ENCODE measurements at regions not wholly inside any gene's neighbourhood (a gene's known extent, or its start where the extent isn't known, plus 50 kb on each side); places are given as distances from the start of the nearest gene placed in this dataset.

DNA sequence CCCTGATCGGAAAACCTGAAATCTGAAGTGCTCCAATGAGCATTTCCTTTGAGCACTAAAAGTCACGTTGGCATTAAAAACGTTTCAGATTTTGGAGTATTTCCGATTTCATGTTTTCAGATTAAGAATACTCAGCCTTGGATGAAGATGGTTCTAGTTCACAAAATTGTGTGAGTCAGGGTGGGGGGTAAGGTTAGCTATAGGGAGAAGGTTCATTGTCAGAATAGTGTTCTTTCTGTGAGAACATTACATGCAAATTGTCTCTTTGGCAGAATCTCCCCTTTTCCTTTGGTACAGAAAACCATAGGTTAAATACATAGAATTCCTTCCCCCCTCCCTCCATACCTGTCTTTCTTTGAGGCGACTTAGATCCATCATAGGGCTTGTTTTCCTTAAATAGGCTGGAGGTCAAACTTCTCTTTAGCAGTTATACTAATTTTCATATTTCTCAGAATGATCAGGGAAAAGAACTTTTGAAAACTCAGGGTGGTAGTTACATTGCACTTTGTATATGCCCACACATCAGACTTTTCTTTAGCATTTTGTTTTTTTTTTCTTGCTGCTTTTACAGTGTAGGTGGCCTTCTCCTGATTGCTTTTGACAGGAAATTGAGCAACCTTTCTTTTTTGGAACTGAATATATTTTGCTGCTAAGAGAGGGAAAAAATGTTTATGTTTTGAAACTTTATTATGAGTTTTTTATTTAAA, 503.5 kb downstream of the PCNX1 start:
- ATAC-seq (replicated peaks; ENCODE audit: extremely low read depth, poor library complexity, severe bottlenecking) = no peak
- no peak for DNase-seq (ENCODE audit: low spot score in 2 of 2)
- Mint-ChIP-seq H3K36me3 (ENCODE audit: insufficient read depth) (peaks cover 4% of the 10 kb centered on the region), H3K4me1 (peaks cover 5% of the 10 kb centered on the region), H3K9me3 (no peaks in the 10 kb centered on the region), H3K27ac (ENCODE audit: low read depth) (no peak overlapping the region), H3K4me3 (no peak overlapping the region), H3K27me3 (no peaks in the 10 kb centered on the region)

DNA sequence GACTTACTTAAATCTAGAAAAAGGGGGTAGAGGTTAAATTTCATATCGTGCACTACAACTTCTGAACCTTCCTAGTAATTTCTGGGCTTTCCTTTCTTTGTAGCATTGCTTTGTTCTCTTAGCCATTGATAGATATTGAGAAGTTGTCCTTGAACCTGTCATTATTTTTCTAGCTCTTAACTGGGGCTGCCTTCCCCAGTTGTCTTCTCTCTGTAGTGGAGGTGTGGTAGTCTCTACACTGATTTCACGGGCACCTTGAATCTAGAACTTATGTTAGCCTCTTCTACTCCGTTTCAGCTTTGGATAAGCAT, 504.0 kb downstream of the PCNX1 start:
- H3K36me3 Mint-ChIP-seq (ENCODE audit: insufficient read depth) = peaks cover 4% of the 10 kb centered on the region
- ATAC-seq (replicated peaks; ENCODE audit: extremely low read depth, poor library complexity, severe bottlenecking) (no peak), DNase-seq (ENCODE audit: low spot score in 2 of 2) (no peak)
- no peaks in the 10 kb centered on the region for H3K27me3 Mint-ChIP-seq
- no peak overlapping the region for H3K4me3 Mint-ChIP-seq
- peaks cover 5% of the 10 kb centered on the region for H3K4me1 Mint-ChIP-seq
- H3K27ac Mint-ChIP-seq (ENCODE audit: low read depth) = no peak overlapping the region
- H3K9me3 Mint-ChIP-seq = no peaks in the 10 kb centered on the region

DNA sequence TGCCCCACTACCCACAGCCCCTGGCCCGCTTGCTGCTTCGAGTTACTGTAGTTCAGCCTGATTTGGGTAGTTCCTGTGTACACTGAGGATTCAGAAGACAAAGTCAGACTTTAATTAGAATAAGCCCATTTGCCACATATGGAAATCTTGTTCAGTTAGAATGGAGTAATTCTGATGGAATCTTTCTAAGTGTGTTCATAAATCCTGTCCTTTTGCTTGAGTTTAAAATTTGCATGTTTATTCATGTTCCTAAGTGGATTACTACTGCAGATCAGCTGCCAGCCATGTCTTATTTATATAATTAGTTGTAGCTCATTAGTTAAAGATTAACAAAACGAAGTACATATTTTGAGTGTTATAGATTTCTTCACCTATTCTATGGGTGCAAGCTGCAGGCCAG, 504.5 kb downstream of the PCNX1 start:
- H3K27ac Mint-ChIP-seq (ENCODE audit: low read depth) = no peak overlapping the region
- no peaks in the 10 kb centered on the region for H3K27me3 Mint-ChIP-seq
- no peak overlapping the region for H3K4me3 Mint-ChIP-seq
- peaks cover 4% of the 10 kb centered on the region for H3K36me3 Mint-ChIP-seq (ENCODE audit: insufficient read depth)
- DNase-seq (ENCODE audit: low spot score in 2 of 2) (no peak), ATAC-seq (replicated peaks; ENCODE audit: extremely low read depth, poor library complexity, severe bottlenecking) (no peak)
- H3K9me3 Mint-ChIP-seq = no peaks in the 10 kb centered on the region
- peaks cover 5% of the 10 kb centered on the region for H3K4me1 Mint-ChIP-seq

DNA sequence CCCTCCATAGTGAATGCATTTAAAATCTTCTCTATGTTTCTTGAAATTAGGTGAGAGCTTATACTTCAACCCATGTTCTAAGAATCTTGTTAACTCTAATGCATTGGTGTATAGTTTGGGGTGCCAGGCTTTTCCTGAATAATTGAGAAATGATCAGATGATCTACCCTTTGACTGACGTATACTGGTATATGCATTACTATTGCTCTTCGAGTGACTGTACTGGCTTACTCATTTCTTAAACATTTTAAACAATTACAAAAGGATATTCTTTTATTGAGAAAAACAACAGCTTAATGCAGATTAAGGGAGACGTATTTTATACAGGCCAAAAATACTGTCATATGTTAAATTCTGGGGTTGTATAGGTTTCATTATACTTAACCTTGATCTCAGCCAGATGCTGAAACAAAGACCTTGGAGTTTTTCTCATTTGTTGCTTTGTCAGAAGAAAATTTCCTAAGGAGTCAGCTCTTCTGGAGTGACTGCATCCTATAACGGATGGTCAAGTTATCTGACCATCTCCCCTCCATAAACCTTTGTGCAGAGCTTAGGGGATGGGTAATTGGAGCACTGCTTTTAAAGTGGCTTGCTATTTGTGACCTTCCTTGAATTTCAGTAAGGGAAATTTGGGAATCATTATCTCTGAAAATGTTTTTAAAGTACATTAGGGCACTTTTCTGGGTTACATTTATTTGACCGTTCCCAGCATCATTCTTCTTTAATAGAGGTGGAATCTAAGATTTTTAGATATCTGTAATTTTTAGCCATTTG, 507.6 kb downstream of the PCNX1 start:
- H3K9me3 Mint-ChIP-seq = no peaks in the 10 kb centered on the region
- ATAC-seq (replicated peaks; ENCODE audit: extremely low read depth, poor library complexity, severe bottlenecking) (no peak), DNase-seq (ENCODE audit: low spot score in 2 of 2) (no peak)
- peaks cover 3% of the 10 kb centered on the region for H3K36me3 Mint-ChIP-seq (ENCODE audit: insufficient read depth)
- H3K27me3 Mint-ChIP-seq = no peaks in the 10 kb centered on the region
- H3K27ac Mint-ChIP-seq (ENCODE audit: low read depth) = no peak overlapping the region
- H3K4me1 Mint-ChIP-seq = peaks cover 5% of the 10 kb centered on the region
- no peak overlapping the region for H3K4me3 Mint-ChIP-seq

DNA sequence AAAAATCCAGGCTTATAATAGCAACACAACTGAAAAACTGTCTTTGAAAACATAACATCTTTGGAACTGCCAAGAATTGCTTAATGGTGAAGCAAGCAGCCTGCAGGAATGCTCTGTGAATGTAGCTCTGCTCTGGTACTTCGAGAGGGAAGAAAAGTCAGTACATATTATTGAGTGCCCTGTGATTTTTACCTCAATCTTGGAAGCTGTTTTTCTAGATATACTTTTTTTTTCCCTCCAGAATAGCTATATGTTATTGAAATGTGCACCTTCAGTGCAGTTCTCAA, 508.1 kb downstream of the PCNX1 start:
- H3K36me3 Mint-ChIP-seq (ENCODE audit: insufficient read depth) = peaks cover 3% of the 10 kb centered on the region
- ATAC-seq (replicated peaks; ENCODE audit: extremely low read depth, poor library complexity, severe bottlenecking) = no peak

DNA sequence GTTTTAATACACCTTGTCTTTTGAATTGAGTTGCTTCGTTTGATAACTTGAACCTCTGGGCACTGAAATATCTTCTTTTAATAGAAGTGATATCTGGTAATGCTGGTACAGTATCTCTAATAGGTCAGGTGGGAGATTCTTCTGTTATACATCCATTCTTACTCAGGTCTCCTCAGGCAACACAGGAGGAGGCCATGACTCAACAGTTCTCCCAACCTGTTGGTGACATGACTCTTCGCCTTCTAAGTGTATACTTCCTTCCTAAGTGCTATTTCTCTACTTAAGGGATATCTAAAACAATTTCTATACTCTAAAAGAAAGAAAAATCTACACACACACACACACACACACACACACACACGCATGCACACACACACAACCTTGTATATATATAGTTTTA, 509.1 kb downstream of the PCNX1 start:
- Mint-ChIP-seq H3K36me3 (ENCODE audit: insufficient read depth) (peaks cover 3% of the 10 kb centered on the region), H3K27me3 (no peaks in the 10 kb centered on the region), H3K4me1 (peaks cover 2% of the 10 kb centered on the region), H3K27ac (ENCODE audit: low read depth) (no peak overlapping the region), H3K9me3 (no peaks in the 10 kb centered on the region), H3K4me3 (no peak overlapping the region)
- ATAC-seq (replicated peaks; ENCODE audit: extremely low read depth, poor library complexity, severe bottlenecking) = no peak
- no peak for DNase-seq (ENCODE audit: low spot score in 2 of 2)

More for the DNA sequence above, 508.1 kb downstream of the PCNX1 start:
- H3K27me3 Mint-ChIP-seq = no peaks in the 10 kb centered on the region
- H3K4me1 Mint-ChIP-seq = peaks cover 5% of the 10 kb centered on the region
- DNase-seq (ENCODE audit: low spot score in 2 of 2) = no peak
- H3K4me3 Mint-ChIP-seq = no peak overlapping the region
- no peaks in the 10 kb centered on the region for H3K9me3 Mint-ChIP-seq
- H3K27ac Mint-ChIP-seq (ENCODE audit: low read depth) = no peak overlapping the region

DNA sequence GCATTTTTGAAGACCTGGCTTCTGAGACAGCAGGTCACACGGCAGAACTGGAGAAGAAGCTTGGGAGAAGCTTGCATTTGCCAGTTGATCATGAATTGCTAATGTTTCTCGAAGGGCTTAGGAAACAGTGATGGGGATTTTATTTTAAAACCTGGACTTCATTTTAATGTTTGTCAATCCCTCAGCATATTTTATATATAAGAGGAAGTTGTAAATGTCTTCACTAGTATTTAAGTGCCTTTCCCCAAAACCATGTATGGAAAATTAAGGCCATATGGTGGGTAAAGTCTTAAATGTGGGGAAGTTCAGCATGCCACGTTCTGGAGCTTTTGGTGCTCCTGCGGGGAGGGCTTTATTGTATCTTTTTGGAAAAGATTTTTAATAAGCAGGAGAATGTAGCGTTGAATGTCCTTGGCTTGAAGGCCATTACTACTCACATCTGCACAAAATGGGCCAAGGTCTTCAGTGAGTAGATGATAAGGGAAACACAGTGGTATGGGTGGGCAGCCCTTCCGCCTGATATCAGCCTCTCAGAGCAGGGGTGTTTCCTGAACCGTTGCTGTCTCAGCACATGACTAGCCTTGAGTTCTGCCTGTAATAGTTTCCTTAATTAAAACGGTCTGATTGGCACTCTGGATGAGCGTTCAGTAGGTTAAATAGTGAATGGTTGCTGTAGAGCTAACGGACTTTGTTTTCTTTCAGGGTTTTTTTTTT, 511.4 kb downstream of the PCNX1 start:
- H3K27me3 Mint-ChIP-seq = no peaks in the 10 kb centered on the region
- no peak for DNase-seq (ENCODE audit: low spot score in 2 of 2)
- no peak overlapping the region for H3K27ac Mint-ChIP-seq (ENCODE audit: low read depth)
- no peaks in the 10 kb centered on the region for H3K4me1 Mint-ChIP-seq
- no peak overlapping the region for H3K4me3 Mint-ChIP-seq
- peaks cover 3% of the 10 kb centered on the region for H3K36me3 Mint-ChIP-seq (ENCODE audit: insufficient read depth)
- H3K9me3 Mint-ChIP-seq = no peaks in the 10 kb centered on the region
- no peak for ATAC-seq (replicated peaks; ENCODE audit: extremely low read depth, poor library complexity, severe bottlenecking)

DNA sequence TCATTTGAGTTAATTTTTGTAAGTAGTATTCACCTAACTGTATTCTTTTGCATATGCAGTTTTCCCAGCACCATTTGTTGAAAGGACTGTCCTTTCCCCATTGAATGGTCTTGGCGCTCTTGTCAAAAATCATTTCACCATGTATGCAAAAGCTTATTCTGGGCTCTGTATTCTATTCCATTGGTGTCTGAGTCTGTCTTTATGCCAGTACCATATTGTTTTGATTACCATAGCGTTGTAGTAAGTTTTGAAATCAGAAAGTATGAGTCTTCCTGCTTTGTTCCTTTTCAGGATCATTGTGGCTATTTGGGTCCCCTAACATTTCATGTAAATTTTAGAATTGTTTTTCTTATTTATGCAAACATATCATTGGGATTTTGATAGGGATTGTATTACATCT, 508.7 kb upstream of the RGS6 start:
- H3K27me3 Mint-ChIP-seq = no peaks in the 10 kb centered on the region
- ATAC-seq (replicated peaks; ENCODE audit: extremely low read depth, poor library complexity, severe bottlenecking) (no peak), DNase-seq (ENCODE audit: low spot score in 2 of 2) (no peak)
- H3K4me1 Mint-ChIP-seq = peaks cover 11% of the 10 kb centered on the region
- H3K27ac Mint-ChIP-seq (ENCODE audit: low read depth) = no peak overlapping the region
- no peak overlapping the region for H3K4me3 Mint-ChIP-seq
- H3K36me3 Mint-ChIP-seq (ENCODE audit: insufficient read depth) = peaks cover 5% of the 10 kb centered on the region
- H3K9me3 Mint-ChIP-seq = peaks cover 18% of the 10 kb centered on the region

DNA sequence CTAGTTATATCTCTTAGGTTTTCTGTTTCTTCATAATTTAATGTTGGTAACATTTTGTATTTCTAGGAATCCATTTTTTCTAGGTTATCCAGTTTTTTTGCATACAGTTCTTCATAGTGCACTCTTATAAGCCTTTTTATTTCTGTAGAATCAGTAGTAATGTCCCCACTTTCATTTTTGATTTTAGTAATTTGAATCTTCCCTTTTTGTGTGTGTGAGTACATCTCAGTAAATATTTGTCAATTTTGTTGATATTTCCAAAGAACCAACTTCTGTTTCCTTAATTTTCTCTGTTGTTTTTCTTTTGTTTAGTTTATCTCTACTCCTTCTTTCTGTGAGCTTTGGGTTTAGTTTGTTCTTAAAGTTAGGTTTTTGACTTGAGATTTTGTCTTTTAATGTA, 507.3 kb upstream of the RGS6 start:
- ATAC-seq (replicated peaks; ENCODE audit: extremely low read depth, poor library complexity, severe bottlenecking) (no peak), DNase-seq (ENCODE audit: low spot score in 2 of 2) (no peak)
- Mint-ChIP-seq H3K27ac (ENCODE audit: low read depth) (no peak overlapping the region), H3K9me3 (peaks cover 18% of the 10 kb centered on the region), H3K4me3 (no peak overlapping the region), H3K27me3 (no peaks in the 10 kb centered on the region), H3K4me1 (peaks cover 11% of the 10 kb centered on the region), H3K36me3 (ENCODE audit: insufficient read depth) (peaks cover 4% of the 10 kb centered on the region)

DNA sequence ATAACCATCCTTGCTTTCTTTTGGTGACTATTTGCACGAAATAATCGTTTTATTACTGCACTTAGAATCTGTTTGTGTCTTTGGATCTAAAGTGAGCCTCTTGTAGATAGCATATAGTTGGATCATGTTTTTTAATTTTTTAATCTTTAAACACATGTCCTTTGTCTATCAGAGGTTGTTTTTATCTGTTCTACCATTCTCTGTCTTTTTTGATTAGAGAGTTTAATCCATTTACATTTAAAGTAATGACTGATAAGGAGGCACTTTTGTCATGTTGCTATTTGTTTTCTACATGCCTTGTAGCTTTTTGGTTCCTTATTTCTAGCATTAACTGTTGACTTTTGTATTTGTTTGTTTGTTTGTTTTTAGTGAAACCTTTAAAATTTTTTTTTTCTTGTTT, 506.2 kb upstream of the RGS6 start:
- H3K4me1 Mint-ChIP-seq = peaks cover 18% of the 10 kb centered on the region
- peaks cover 4% of the 10 kb centered on the region for H3K36me3 Mint-ChIP-seq (ENCODE audit: insufficient read depth)
- H3K27me3 Mint-ChIP-seq = no peaks in the 10 kb centered on the region
- no peak overlapping the region for H3K27ac Mint-ChIP-seq (ENCODE audit: low read depth)
- H3K9me3 Mint-ChIP-seq = peaks cover 18% of the 10 kb centered on the region
- H3K4me3 Mint-ChIP-seq = no peak overlapping the region
- no peak for ATAC-seq (replicated peaks; ENCODE audit: extremely low read depth, poor library complexity, severe bottlenecking)
- no peak for DNase-seq (ENCODE audit: low spot score in 2 of 2)

DNA sequence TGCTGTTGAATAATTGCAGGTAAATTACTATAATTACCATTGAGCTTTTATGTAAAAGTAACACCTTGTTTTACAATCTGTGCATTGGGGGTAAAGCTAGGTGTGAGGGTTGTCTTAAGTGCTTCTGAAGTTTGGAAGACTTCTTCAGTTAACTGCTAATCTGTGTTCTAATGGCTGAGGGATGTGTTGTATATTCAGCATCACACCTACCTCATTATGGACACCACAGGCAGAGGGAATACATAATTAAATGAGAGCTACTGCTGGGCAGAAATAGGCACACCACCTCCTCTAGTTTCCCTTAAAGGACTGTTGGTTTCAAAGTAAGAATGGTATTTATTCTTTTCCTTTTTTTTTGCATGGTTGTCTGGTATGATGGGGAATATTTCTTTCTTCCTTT, 502.3 kb upstream of the RGS6 start:
- no peak overlapping the region for H3K4me3 Mint-ChIP-seq
- no peak for ATAC-seq (replicated peaks; ENCODE audit: extremely low read depth, poor library complexity, severe bottlenecking)
- H3K27me3 Mint-ChIP-seq = no peaks in the 10 kb centered on the region
- peaks cover 13% of the 10 kb centered on the region for H3K9me3 Mint-ChIP-seq
- H3K4me1 Mint-ChIP-seq = peaks cover 36% of the 10 kb centered on the region
- H3K27ac Mint-ChIP-seq (ENCODE audit: low read depth) = no peak overlapping the region
- peaks cover 7% of the 10 kb centered on the region for H3K36me3 Mint-ChIP-seq (ENCODE audit: insufficient read depth)
- no peak for DNase-seq (ENCODE audit: low spot score in 2 of 2)

DNA sequence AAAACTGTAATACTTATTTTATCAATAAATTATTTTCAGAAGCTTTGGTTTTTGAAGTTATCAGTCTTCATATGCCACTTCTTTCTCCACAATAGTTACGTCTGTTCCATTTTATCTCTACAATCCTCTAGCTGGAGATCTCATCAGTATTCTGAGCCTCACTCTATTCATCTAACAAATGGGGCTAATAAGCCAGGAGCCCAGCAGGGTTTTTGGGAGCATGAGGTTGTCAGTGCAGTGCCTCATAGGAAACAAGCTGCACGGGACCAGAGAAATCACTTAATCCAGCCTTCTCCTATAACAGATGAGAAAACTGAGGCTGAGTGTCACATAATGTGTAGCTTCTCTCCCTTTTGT, 501.9 kb upstream of the RGS6 start:
- H3K36me3 Mint-ChIP-seq (ENCODE audit: insufficient read depth) = peaks cover 7% of the 10 kb centered on the region
- peaks cover 32% of the 10 kb centered on the region for H3K4me1 Mint-ChIP-seq
- no peak overlapping the region for H3K27ac Mint-ChIP-seq (ENCODE audit: low read depth)
- no peak for DNase-seq (ENCODE audit: low spot score in 2 of 2)
- no peak for ATAC-seq (replicated peaks; ENCODE audit: extremely low read depth, poor library complexity, severe bottlenecking)
- H3K27me3 Mint-ChIP-seq = no peaks in the 10 kb centered on the region
- peaks cover 9% of the 10 kb centered on the region for H3K9me3 Mint-ChIP-seq
- H3K4me3 Mint-ChIP-seq = no peak overlapping the region

DNA sequence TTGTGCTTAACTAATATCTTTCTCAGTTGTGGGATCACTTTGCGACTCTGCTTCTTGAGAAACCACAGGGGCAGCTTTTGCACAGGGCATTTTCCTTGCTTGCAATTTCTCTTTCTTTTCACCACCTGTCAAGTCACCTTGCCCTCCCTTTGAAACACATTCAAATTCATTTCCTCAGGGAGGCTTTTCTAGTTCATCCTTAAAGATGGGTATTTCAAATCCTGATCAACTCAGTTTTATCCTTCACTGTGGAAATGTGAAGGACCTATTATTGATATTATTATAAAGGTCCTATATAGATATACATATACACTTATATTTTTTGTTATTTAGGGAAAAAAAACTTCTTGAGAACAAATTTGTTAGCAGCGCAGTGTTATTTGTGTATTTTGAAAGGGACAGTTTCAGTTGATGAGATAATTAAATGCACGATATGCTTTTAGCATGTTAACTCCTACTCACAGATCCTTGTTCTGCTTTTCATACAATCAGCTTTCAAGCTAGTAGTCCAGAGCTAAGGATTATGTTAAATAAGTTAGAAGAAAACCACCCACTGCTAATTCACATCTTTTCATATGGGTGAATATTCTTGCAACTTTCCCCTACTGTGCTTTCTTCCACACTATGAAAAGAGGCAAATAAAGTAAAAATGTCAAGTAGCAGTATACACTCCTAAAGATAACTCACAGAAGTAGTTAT, 501.4 kb upstream of the RGS6 start:
- H3K36me3 Mint-ChIP-seq (ENCODE audit: insufficient read depth) = peaks cover 7% of the 10 kb centered on the region
- DNase-seq (ENCODE audit: low spot score in 2 of 2) = no peak
- ATAC-seq (replicated peaks; ENCODE audit: extremely low read depth, poor library complexity, severe bottlenecking) = no peak
- H3K4me3 Mint-ChIP-seq = no peak overlapping the region
- H3K27ac Mint-ChIP-seq (ENCODE audit: low read depth) = no peak overlapping the region
- H3K9me3 Mint-ChIP-seq = peaks cover 6% of the 10 kb centered on the region
- H3K4me1 Mint-ChIP-seq = peaks cover 31% of the 10 kb centered on the region
- H3K27me3 Mint-ChIP-seq = no peaks in the 10 kb centered on the region
